IPS DF 6.9 (cell line): ENCODE measurements at regions not wholly inside any gene's neighbourhood (a gene's known extent, or its start where the extent isn't known, plus 50 kb on each side); places are given as distances from the start of the nearest gene placed in this dataset.
"Not testable (repeated sequence)": the region's sequence is repeated elsewhere in the genome, so short reads cannot be mapped to it uniquely, and the experiment has no call there.

Experiments
- DNase-seq: peaks from one replicate; pipeline ENCODE4 v3.0.0-alpha.2; 2013; ENCODE audit warnings: low read depth, low spot score
- H3K27ac ChIP-seq: one replicate; pipeline ENCODE4 v1.5.1; 2013; ENCODE audit warnings: low read length, control low read depth
- H3K27me3 ChIP-seq: 2 replicates; pipeline ENCODE4 v1.6.1; 2013; ENCODE audit warnings: mild to moderate bottlenecking, low read length; ENCODE audit not compliant: control insufficient read depth, insufficient read depth
- H3K36me3 ChIP-seq: 2 replicates; pipeline ENCODE4 v1.6.1; 2013; ENCODE audit warnings: low read length; ENCODE audit not compliant: control insufficient read depth, insufficient read depth
- H3K4me1 ChIP-seq: 2 replicates; pipeline ENCODE4 v1.6.1; 2013; ENCODE audit warnings: low read length; ENCODE audit not compliant: control insufficient read depth, insufficient read depth
- H3K4me3 ChIP-seq: 2 replicates; pipeline ENCODE4 v1.5.1; 2013; ENCODE audit warnings: mild to moderate bottlenecking, low read length
- H3K9me3 ChIP-seq: 2 replicates; pipeline ENCODE4 v1.6.1; 2013; ENCODE audit warnings: low read length, inconsistent platforms; ENCODE audit not compliant: control insufficient read depth, insufficient read depth
- WGBS: extraction: QIAGEN DNeasy Blood & Tissue Kit; methylation state at CpG from one replicate; pipeline ENCODE4 v1.1.7; 2013; ENCODE audit warnings: mixed read lengths, missing lambda C conversion rate; ENCODE audit not compliant: insufficient read length, insufficient coverage; 5-methylcytosine and 5-hydroxymethylcytosine counted together

DNA sequence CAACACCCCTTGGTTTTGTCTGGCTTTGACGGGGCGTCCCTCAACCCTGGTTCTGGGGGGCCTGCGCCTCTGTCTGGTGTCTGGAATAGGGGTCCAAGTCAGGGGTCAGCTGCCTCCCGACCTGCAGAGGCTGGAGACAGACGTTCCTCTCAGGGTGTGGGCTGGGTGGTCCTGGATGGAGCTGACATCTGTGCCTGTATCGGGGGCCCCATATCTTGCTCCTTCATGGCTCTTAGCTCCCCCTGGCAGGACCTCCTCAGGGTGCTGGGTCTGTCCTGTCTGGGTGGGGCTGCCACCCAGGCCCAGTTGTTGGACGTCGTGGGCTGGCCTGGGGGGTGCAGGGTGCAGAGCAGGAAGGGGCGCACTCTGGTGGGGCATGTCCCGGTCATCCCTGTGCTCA is 374.8 kb downstream of the TMEM121 start:
- Histone ChIP-seq H3K4me3 (no peak overlapping the region), H3K9me3 (peaks cover 35% of the 10 kb centered on the region), H3K4me1 (no peaks in the 10 kb centered on the region), H3K27me3 (no peaks in the 10 kb centered on the region), H3K36me3 (no peaks in the 10 kb centered on the region; the same call in 1 of the 2 replicates), H3K27ac (no peak overlapping the region)
- no CpG with 5 or more reads among the region's 10 CpGs for WGBS
- no peak for DNase-seq

DNA sequence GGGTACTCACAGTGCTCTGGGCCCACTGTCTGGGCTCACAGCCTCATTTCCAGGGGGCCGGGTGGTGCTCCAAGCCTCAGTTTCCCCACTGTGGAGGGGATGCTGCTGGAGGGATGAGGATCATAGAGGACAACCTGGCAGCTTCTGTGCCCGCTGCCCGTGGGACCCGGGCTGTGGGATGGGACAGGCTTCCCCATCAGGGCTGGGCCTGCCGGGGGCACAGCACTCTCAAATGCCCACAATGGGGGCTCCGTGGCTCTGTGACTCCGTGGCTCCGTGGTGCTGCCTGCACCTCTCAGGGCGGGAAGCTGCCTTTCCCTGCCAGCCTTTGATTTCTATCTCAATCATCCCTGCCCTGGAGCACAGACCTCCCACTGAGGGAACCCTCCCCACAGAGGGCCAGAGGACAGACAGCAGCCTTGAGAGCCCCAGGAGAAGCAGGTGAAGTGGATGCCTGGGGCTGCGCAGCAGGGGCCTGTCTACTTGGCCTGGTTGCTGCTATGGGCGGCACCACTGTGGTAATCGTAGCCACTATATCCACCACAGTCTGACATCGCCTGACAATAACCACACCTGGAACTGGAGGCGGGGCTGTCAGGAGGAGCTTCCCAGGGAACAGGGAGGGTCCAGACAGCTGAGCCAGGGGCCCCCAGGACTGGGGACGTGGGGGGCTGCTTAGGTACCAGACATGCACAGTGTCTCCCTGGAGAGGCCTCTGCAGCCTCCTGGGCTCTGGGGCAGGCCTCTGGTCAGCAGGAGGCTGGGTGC is 375.9 kb downstream of the TMEM121 start:
- Histone ChIP-seq H3K27me3 (no peaks in the 10 kb centered on the region), H3K4me1 (no peaks in the 10 kb centered on the region), H3K36me3 (no peaks in the 10 kb centered on the region; the same call in 1 of the 2 replicates), H3K27ac (no peak overlapping the region), H3K9me3 (peaks cover 39% of the 10 kb centered on the region), H3K4me3 (no peak overlapping the region)
- no CpG with 5 or more reads among the region's 15 CpGs for WGBS
- DNase-seq = no peak

DNA sequence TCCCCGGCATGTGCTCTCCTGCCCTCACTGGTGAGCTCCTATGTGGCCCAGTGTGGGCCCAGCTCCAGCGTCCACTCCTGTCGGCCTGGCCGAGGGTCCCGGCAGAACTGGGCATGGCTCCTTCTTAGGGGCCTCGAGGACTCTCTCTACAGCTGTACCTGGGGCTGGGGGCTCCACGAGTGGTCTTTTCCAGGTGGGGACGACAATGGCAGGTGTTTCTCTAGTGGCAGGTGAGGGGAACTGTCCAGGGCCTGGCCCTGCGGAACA is 376.4 kb downstream of the TMEM121 start:
- peaks cover 40% of the 10 kb centered on the region for H3K9me3 ChIP-seq
- not testable (repeated sequence) for H3K4me1 ChIP-seq, H3K36me3 ChIP-seq, DNase-seq, H3K27me3 ChIP-seq, H3K4me3 ChIP-seq, H3K27ac ChIP-seq
- WGBS = no CpG with 5 or more reads among the region's 9 CpGs

DNA sequence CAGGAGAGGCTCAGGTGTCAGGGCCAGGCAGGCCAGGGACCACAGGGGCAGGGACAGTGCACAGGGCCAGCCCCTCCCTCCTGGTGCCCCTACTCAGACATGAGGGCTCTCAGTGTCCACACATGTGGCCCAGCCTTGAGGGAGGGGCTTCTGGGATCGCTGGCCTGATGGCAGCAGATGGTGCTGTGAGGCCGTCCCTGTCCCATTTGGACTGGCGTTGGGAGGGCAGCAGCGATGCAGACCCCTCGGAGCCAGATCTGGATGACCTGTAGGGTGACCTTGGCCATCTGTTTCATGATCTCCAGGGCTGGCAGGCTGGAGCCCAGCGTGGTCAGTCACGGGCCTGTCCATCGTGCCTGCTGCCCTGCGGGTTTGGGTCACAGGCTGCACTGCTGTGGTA is 377.6 kb downstream of the TMEM121 start:
- Histone ChIP-seq H3K36me3 (no peaks in the 10 kb centered on the region; the same call in 1 of the 2 replicates), H3K9me3 (peaks cover 36% of the 10 kb centered on the region), H3K27me3 (no peaks in the 10 kb centered on the region), H3K4me3 (no peak overlapping the region), H3K27ac (no peak overlapping the region), H3K4me1 (no peaks in the 10 kb centered on the region)
- no CpG with 5 or more reads among the region's 9 CpGs for WGBS
- DNase-seq = no peak

DNA sequence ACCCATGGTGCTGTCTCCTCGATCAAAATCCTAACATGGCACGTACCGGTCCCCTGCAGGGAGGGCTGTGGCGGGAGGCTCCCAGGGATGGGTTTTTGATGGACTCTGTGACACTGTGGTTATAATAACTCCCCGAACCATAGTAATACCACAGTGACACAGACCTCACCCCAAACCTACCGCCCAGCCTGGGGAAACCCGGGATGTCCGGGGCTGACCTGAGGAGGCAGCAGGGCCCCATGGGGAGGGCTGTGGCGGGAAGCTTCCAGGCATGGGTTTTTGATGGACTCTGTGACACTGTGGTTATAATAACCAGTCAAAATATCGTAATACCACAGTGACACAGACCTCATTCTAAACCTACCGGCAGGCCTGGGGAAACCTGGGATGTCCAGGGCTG is 378.0 kb downstream of the TMEM121 start:
- no peaks in the 10 kb centered on the region for H3K4me1 ChIP-seq
- WGBS = no CpG with 5 or more reads among the region's 11 CpGs
- no peaks in the 10 kb centered on the region; the same call in 1 of the 2 replicates for H3K36me3 ChIP-seq
- H3K4me3 ChIP-seq = no peak overlapping the region
- peaks cover 37% of the 10 kb centered on the region for H3K9me3 ChIP-seq
- no peak for DNase-seq
- no peak overlapping the region for H3K27ac ChIP-seq
- no peaks in the 10 kb centered on the region for H3K27me3 ChIP-seq

DNA sequence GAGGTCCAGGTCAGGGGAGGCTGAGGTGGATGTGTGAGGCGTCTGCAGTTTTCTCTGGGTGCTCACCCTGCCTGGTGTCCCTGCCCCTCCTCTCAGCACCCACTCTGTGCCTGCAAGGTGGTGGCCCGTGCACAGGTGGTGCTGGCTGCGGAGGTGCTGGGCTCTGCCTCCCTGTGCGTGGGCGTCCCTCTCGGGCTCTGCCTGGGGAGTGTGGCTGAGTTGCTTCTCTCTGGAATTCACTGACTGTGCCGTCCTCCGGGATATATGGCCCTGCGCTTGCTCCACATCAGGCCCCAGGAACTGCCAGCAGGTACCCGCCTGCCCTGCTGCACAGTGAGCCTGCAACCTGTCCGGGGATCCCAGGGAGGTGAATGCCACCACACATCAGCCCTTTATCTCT is 379.1 kb downstream of the TMEM121 start:
- no peak overlapping the region for H3K4me3 ChIP-seq
- no CpG with 5 or more reads among the region's 11 CpGs for WGBS
- H3K27me3 ChIP-seq = no peaks in the 10 kb centered on the region
- H3K36me3 ChIP-seq = no peaks in the 10 kb centered on the region; the same call in 1 of the 2 replicates
- no peak overlapping the region for H3K27ac ChIP-seq
- peaks cover 37% of the 10 kb centered on the region for H3K9me3 ChIP-seq
- no peak for DNase-seq
- no peaks in the 10 kb centered on the region for H3K4me1 ChIP-seq

DNA sequence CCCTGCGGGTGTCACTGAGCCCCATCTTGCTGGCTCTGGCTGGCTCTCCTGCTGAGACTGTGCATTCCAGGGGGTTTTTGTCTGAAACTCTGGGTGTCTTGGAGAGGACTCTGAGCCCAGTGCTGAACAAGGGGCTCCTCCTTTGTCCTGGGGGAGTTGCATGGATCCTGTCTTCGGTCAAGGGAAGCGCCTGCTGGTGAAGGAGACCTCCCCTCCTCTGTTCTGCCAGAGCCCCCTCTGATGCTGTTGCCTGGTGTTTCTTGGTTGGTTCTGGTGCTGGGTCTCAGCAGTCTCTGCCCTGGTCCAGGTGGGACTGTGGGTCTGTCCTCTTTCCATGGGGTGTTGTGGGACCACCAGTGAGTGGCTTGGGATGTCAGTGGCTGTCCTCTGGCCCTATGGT is 380.9 kb downstream of the TMEM121 start:
- WGBS = no CpG with 5 or more reads among the region's 3 CpGs
- Histone ChIP-seq H3K36me3 (no peaks in the 10 kb centered on the region), H3K4me1 (no peaks in the 10 kb centered on the region), H3K27ac (no peak overlapping the region), H3K27me3 (no peaks in the 10 kb centered on the region), H3K4me3 (no peak overlapping the region), H3K9me3 (peaks cover 36% of the 10 kb centered on the region)
- no peak for DNase-seq

DNA sequence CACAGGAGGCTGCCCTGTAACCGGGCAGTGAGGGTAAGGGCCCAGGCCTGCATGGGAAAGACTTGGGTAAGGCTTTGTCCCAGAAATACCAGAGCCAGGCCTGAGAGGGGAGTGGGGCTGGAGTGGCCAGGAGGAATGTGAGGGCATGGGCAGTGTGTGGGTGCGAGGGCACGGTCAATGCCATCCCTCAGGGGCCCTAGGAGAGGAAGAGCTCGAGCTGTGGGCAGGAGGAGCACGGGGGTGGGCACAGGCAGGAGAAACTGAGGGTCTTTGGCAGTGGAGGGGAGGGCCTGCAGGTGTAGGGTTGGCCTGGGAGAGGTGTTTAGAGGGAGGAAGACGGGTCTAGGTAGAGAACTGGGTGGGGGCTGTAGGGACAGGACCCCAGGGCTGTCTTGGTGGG is 381.6 kb downstream of the TMEM121 start:
- H3K4me1 ChIP-seq = no peaks in the 10 kb centered on the region

DNA sequence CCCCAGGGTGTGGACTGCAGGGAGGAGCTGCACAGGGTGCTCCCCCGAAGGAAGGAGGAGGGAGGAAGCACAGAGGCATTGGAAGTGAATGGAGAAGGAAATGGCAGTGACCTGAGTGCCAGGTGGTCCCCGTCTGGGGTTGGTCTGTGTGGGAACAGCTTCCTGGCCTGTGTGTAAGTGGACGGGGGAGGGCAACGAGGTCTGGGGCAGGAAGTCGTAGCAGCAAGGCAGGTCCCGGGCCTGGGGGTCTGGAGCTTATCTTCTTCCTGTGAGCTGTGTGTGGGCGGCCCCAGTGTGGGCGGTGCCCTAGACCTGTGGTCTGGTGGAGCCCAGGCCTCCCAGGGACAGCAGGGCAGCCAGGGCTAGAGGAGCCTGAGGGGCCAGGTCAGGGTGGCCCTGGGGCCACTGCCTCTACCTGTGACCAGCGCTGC is 382.1 kb downstream of the TMEM121 start:
- Histone ChIP-seq H3K27me3 (no peaks in the 10 kb centered on the region), H3K4me1 (no peaks in the 10 kb centered on the region), H3K36me3 (no peaks in the 10 kb centered on the region), H3K27ac (no peak overlapping the region), H3K4me3 (no peak overlapping the region), H3K9me3 (peaks cover 37% of the 10 kb centered on the region)
- no peak for DNase-seq
- WGBS = no CpG with 5 or more reads among the region's 9 CpGs

More for the DNA sequence above, 381.6 kb downstream of the TMEM121 start:
- Histone ChIP-seq H3K4me3 (no peak overlapping the region), H3K9me3 (peaks cover 41% of the 10 kb centered on the region), H3K36me3 (no peaks in the 10 kb centered on the region), H3K27ac (no peak overlapping the region), H3K27me3 (no peaks in the 10 kb centered on the region)
- WGBS = no CpG with 5 or more reads among the region's 6 CpGs
- DNase-seq = no peak

DNA sequence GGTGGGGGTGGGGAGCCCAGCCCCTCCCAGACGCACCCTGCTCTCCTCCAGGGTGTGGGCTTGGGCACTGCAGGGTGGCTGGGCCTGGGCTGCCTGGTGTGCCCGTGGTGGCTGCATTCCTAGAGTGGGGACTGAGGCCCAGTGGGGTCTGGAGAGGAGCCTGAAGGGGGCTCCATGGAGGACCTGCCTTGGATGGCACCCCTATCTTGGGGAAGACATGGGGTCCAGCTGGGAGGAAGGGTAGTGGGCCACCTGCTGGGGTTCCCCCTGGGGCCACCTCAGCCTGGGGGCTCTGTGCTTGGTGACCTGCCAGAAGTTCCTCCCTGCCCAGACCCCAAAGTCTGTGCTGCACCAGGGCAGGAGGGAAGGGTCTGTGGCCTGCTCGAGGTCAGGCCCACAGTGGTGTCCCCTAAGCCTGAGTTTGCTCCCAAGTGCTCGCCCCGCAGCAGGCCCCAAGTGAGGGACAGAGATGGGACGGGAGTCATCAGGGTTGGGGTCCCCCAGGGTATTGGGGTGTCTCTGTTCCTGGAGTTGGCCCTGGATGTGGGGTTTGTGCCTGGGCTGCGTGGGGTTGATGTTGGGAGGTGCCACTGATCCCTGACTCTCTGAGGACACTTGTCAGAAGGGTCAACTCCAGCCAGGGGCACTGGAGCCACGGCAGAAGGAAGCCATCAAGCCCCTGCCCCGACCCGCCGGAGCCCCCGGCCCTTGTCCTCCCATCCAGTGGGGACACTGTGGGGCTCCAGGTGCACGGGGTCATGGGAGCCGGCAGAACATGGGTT is 382.9 kb downstream of the TMEM121 start:
- Histone ChIP-seq H3K4me1 (no peaks in the 10 kb centered on the region), H3K27ac (no peak overlapping the region), H3K36me3 (no peaks in the 10 kb centered on the region), H3K9me3 (peaks cover 36% of the 10 kb centered on the region), H3K4me3 (no peak overlapping the region), H3K27me3 (no peaks in the 10 kb centered on the region)
- WGBS = no CpG with 5 or more reads among the region's 14 CpGs
- DNase-seq = no peak

DNA sequence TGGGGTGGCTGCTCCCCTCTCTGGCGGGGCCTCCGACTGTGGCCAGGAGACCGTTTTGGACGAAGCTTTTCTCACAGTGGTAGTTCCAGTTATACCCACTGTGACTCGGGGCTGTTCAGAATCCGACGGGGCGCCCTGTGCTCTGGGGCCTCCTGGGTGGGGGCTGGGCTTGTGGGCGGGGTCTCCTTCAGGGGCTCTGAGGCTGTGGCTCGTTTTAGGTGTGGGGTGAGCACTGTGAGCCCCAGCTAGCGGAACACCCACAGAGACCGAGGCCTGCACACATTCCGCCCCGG is 383.4 kb downstream of the TMEM121 start:
- not testable (repeated sequence) for DNase-seq, H3K27ac ChIP-seq, H3K27me3 ChIP-seq, H3K4me1 ChIP-seq, H3K36me3 ChIP-seq, H3K4me3 ChIP-seq
- H3K9me3 ChIP-seq = peaks cover 39% of the 10 kb centered on the region
- WGBS = no CpG with 5 or more reads among the region's 14 CpGs
